H1 (cell line): ENCODE measurements at regions not wholly inside any gene's neighbourhood (a gene's known extent, or its start where the extent isn't known, plus 50 kb on each side); places are given as distances from the start of the nearest gene placed in this dataset.
A peak's percentile ranks its signal among the peaks of the same experiment; 100 is the strongest.

Experiments
- CTCF ChIA-PET: fragments of 300-600 bp; sonication (Branson Sonifier 250); formaldehyde crosslinking; loops from one replicate; lab custom pipeline; 2021; ENCODE audit not compliant: partially characterized antibody; lab: Charles Lee
- POLR2A ChIA-PET: fragments of 300-600 bp; sonication (Branson Sonifier 250); formaldehyde crosslinking; loops from one replicate; lab custom pipeline; 2021; ENCODE audit warnings: inconsistent platforms; ENCODE audit not compliant: partially characterized antibody; lab: Charles Lee
- DNase-seq, 2 experiments: peaks; one replicate each; pipeline versions ENCODE4 v3.0.0 to v3.0.0-alpha.2; 2010 to 2022; ENCODE audit warnings: low spot score in 2 of 2, low read depth in 1 of 2, mixed read lengths in 1 of 2
- FAIRE-seq: peaks from 2 replicates; lab custom pipeline; 2011; peaks lifted over from hg19 to GRCh38; lab: Jason Lieb, UNC
- H2AFZ ChIP-seq: 2 replicates; pipeline ENCODE4 v1.8.1; 2012; ENCODE audit warnings: low read length, inconsistent platforms
- H2AK5ac ChIP-seq: 2 replicates; pipeline ENCODE4 v1.6.1; 2013; ENCODE audit warnings: low read depth, low read length
- H2BK120ac ChIP-seq: replicated peaks from 2 replicates; pipeline ENCODE3; 2013; ENCODE audit warnings: low read depth, low read length, inconsistent platforms
- H2BK12ac ChIP-seq: 2 replicates; pipeline ENCODE4 v1.6.1; 2013; ENCODE audit warnings: low read depth, low read length
- H2BK15ac ChIP-seq: 2 replicates; pipeline ENCODE4 v1.6.1; 2013; ENCODE audit warnings: low read length
- H2BK20ac ChIP-seq: 2 replicates; pipeline ENCODE4 v1.6.1; 2013; ENCODE audit warnings: low read length
- H2BK5ac ChIP-seq: 2 replicates; pipeline ENCODE4 v1.6.1; 2013; ENCODE audit warnings: low read depth, low read length
- H3K14ac ChIP-seq: 2 replicates; pipeline ENCODE4 v1.6.1; 2013; ENCODE audit warnings: inconsistent platforms; ENCODE audit not compliant: insufficient read length
- H3K18ac ChIP-seq: 2 replicates; pipeline ENCODE4 v1.6.1; 2013; ENCODE audit warnings: low read length; ENCODE audit errors: extremely low read depth
- H3K23ac ChIP-seq: 2 replicates; pipeline ENCODE4 v1.6.1; 2013; ENCODE audit warnings: inconsistent platforms; ENCODE audit not compliant: insufficient read length
- H3K23me2 ChIP-seq: 2 replicates; pipeline ENCODE4 v1.6.1; 2013; ENCODE audit warnings: low read depth, low read length
- H3K27ac ChIP-seq: 2 replicates; pipeline ENCODE4 v1.6.1; 2011; ENCODE audit warnings: low read depth, low read length, inconsistent platforms
- H3K27me3 ChIP-seq, 4 experiments: replicated peaks in 1 of 4; 1 replicate in 1 of 4; 2 replicates in 3 of 4; pipeline versions ENCODE4 v1.6.1 to v1.8.1; 2011 to 2013; ENCODE audit warnings: low read length in 3 of 4, mild to moderate bottlenecking in 3 of 4, inconsistent platforms in 2 of 4, mixed read lengths in 2 of 4, moderate library complexity in 1 of 4; ENCODE audit not compliant: control insufficient read depth in 3 of 4, insufficient read depth in 3 of 4; ENCODE audit errors: extremely low read depth in 1 of 4
- H3K36me3 ChIP-seq, 4 experiments: 2 replicates each; pipeline versions ENCODE4 v1.6.1 to v1.8.1; 2011 to 2013; ENCODE audit warnings: mild to moderate bottlenecking in 4 of 4, low read length in 3 of 4, moderate library complexity in 2 of 4, control low read depth in 1 of 4, inconsistent platforms in 1 of 4; ENCODE audit not compliant: insufficient read depth in 4 of 4, control insufficient read depth in 2 of 4
- H3K4ac ChIP-seq: replicated peaks from 2 replicates; pipeline ENCODE3; 2013; ENCODE audit warnings: low read length, low read depth, mixed read lengths, inconsistent platforms; ENCODE audit not compliant: insufficient read length
- H3K4me1 ChIP-seq, 4 experiments: replicated peaks in 1 of 4; 1 replicate in 1 of 4; 2 replicates in 3 of 4; pipeline versions ENCODE4 v1.6.1 to v1.8.1; 2011 to 2013; ENCODE audit warnings: low read length in 3 of 4, inconsistent platforms in 2 of 4, mixed read lengths in 1 of 4; ENCODE audit not compliant: insufficient read depth in 4 of 4, control insufficient read depth in 3 of 4
- H3K4me2 ChIP-seq, 2 experiments: 2 replicates each; pipeline versions ENCODE4 v1.6.1 to v1.8.1; 2011 to 2013; ENCODE audit warnings: low read depth in 2 of 2, low read length in 2 of 2, control low read depth in 1 of 2, inconsistent platforms in 1 of 2, mild to moderate bottlenecking in 1 of 2; ENCODE audit not compliant: insufficient read depth in 1 of 2
- H3K4me3 ChIP-seq, 4 experiments: fragments of 200-600, 300-600 bp in 1 of 4; sonication (generic), shearing (Covaris generic), sonication (Bioruptor Twin) in 1 of 4; 2 replicates each; pipeline versions ENCODE4 v1.5.1 to v1.8.1; 2011 to 2016; ENCODE audit warnings: low read length in 4 of 4, low read depth in 3 of 4, control low read depth in 2 of 4, inconsistent platforms in 2 of 4, mild to moderate bottlenecking in 2 of 4, mixed read lengths in 1 of 4, moderate library complexity in 1 of 4; ENCODE audit not compliant: insufficient read depth in 2 of 4; ENCODE audit errors: extremely low read depth in 1 of 4
- H3K56ac ChIP-seq: replicated peaks from 2 replicates; pipeline ENCODE3; 2013; ENCODE audit warnings: low read depth, mild to moderate bottlenecking, mixed read lengths, low read length, inconsistent platforms; ENCODE audit not compliant: insufficient read length
- H3K79me1 ChIP-seq: 2 replicates; pipeline ENCODE4 v1.6.1; 2013; ENCODE audit warnings: low read depth, low read length, control low read depth
- H3K79me2 ChIP-seq, 2 experiments: 2 replicates each; pipeline versions ENCODE4 v1.6.1 to v1.8.1; 2012 to 2013; ENCODE audit warnings: low read length in 2 of 2, mild to moderate bottlenecking in 2 of 2, inconsistent platforms in 1 of 2; ENCODE audit not compliant: insufficient read depth in 2 of 2, control insufficient read depth in 1 of 2
- H3K9ac ChIP-seq, 4 experiments: replicated peaks in 1 of 4; 1 replicate in 1 of 4; 2 replicates in 3 of 4; pipeline versions ENCODE4 v1.6.1 to v1.8.1; 2011 to 2013; ENCODE audit warnings: low read depth in 3 of 4, low read length in 3 of 4, control low read depth in 2 of 4, mild to moderate bottlenecking in 2 of 4, moderate library complexity in 2 of 4, inconsistent platforms in 1 of 4; ENCODE audit errors: extremely low read depth in 1 of 4
- H3K9me3 ChIP-seq, 2 experiments: 2 replicates each; pipeline versions ENCODE4 v1.6.1 to v1.8.1; 2012 to 2013; ENCODE audit warnings: mild to moderate bottlenecking in 2 of 2, moderate library complexity in 2 of 2, control low read depth in 1 of 2, inconsistent platforms in 1 of 2, low read depth in 1 of 2, low read length in 1 of 2, mixed read lengths in 1 of 2; ENCODE audit not compliant: insufficient read depth in 2 of 2
- H4K20me1 ChIP-seq, 2 experiments: replicated peaks in 1 of 2; 2 replicates each; pipeline versions ENCODE3 to v1.8.1; 2011 to 2013; ENCODE audit warnings: inconsistent platforms in 2 of 2, low read length in 2 of 2, mild to moderate bottlenecking in 1 of 2; ENCODE audit not compliant: insufficient read depth in 2 of 2, control insufficient read depth in 1 of 2
- H4K5ac ChIP-seq: 2 replicates; pipeline ENCODE4 v1.6.1; 2013; ENCODE audit warnings: low read length, low read depth, mixed read lengths, inconsistent platforms; ENCODE audit not compliant: insufficient read length
- H4K8ac ChIP-seq: 2 replicates; pipeline ENCODE4 v1.8.0; 2013; ENCODE audit warnings: mild to moderate bottlenecking, moderate library complexity, low read length, inconsistent platforms; ENCODE audit not compliant: insufficient read depth; ENCODE audit errors: extremely low read depth
- H4K91ac ChIP-seq: replicated peaks from 2 replicates; pipeline ENCODE3; 2013; ENCODE audit warnings: low read length, mixed read lengths, inconsistent platforms; ENCODE audit not compliant: insufficient read length
- CEBPB ChIP-seq: IDR thresholded peaks from 2 replicates; pipeline ENCODE4 v1.6.1; 2012; ENCODE audit warnings: low read depth, low read length
- CHD1 ChIP-seq: IDR thresholded peaks from 2 replicates; pipeline ENCODE4 v1.6.1; 2012; ENCODE audit warnings: low read depth, low read length, improper control_type of control experiment
- CREB1 ChIP-seq: IDR thresholded peaks from 2 replicates; pipeline ENCODE4 v1.6.1; 2012; ENCODE audit warnings: inconsistent platforms
- EGR1 ChIP-seq: IDR thresholded peaks from 2 replicates; pipeline ENCODE4 v1.6.1; 2011; ENCODE audit warnings: low read depth, low read length, borderline replicate concordance
- EP300 ChIP-seq, 2 experiments: IDR thresholded peaks; 1 replicate in 1 of 2; 2 replicates in 1 of 2; pipeline ENCODE4 v1.6.1; 2011 to 2012; ENCODE audit warnings: low read depth in 2 of 2, low read length in 2 of 2, mild to moderate bottlenecking in 2 of 2, borderline replicate concordance in 1 of 2, inconsistent platforms in 1 of 2, moderate library complexity in 1 of 2
- EZH2 ChIP-seq: fragments of 200-600 bp; sonication (generic); IDR thresholded peaks from 2 replicates; pipeline ENCODE4 v1.7.1; 2012; ENCODE audit warnings: low read depth, mild to moderate bottlenecking, moderate library complexity, low read length, inconsistent platforms; ENCODE audit not compliant: severe bottlenecking
- GTF2F1 ChIP-seq: IDR thresholded peaks from 2 replicates; pipeline ENCODE4 v1.6.1; 2012; ENCODE audit warnings: low read depth, low read length, improper control_type of control experiment, borderline replicate concordance
- JUN ChIP-seq: IDR thresholded peaks from 2 replicates; pipeline ENCODE4 v1.6.1; 2011; ENCODE audit warnings: low read depth, mild to moderate bottlenecking, improper control_type of control experiment, low read length
- KDM5A ChIP-seq: fragments of 200-600 bp; IDR thresholded peaks from 2 replicates; pipeline ENCODE4 v1.7.1; 2012; ENCODE audit warnings: mild to moderate bottlenecking, low read length, inconsistent platforms, mixed read lengths
- MAFK ChIP-seq: IDR thresholded peaks from 2 replicates; pipeline ENCODE4 v1.6.1; 2012; ENCODE audit warnings: low read depth, mild to moderate bottlenecking, improper control_type of control experiment, low read length
- PHF8 ChIP-seq: fragments of 200-600 bp; sonication (generic); conservative IDR thresholded peaks from 2 replicates; pipeline ENCODE4 v1.7.1; 2012; ENCODE audit warnings: low read depth, mild to moderate bottlenecking, inconsistent platforms, low read length, moderate library complexity
- RBBP5 ChIP-seq: IDR thresholded peaks from 2 replicates; pipeline ENCODE4 v1.7.1; 2012; ENCODE audit warnings: low read depth, mild to moderate bottlenecking, inconsistent platforms, low read length, moderate library complexity, borderline replicate concordance
- RXRA ChIP-seq: IDR thresholded peaks from 2 replicates; pipeline ENCODE4 v1.6.1; 2011; ENCODE audit warnings: low read depth, mild to moderate bottlenecking, low read length, moderate library complexity; ENCODE audit not compliant: insufficient read depth
- SIX5 ChIP-seq: IDR thresholded peaks from 2 replicates; pipeline ENCODE4 v1.6.1; 2011; ENCODE audit warnings: mild to moderate bottlenecking, low read depth, low read length
- SP4 ChIP-seq: IDR thresholded peaks from 2 replicates; pipeline ENCODE4 v1.6.1; 2012; ENCODE audit warnings: low read length, inconsistent platforms
- TCF12 ChIP-seq: IDR thresholded peaks from 2 replicates; pipeline ENCODE4 v1.6.1; 2011; ENCODE audit warnings: low read depth, mild to moderate bottlenecking, low read length
- WGBS, 2 experiments: shearing (Covaris generic) in 1 of 2; methylation state at CpG; one replicate each; pipeline versions ENCODE4 v1.1.6 to v1.1.7; 2013 to 2015; ENCODE audit warnings: low lambda C conversion rate in 2 of 2, mixed read lengths in 2 of 2, inconsistent platforms in 1 of 2, low coverage in 1 of 2, missing lambda C conversion rate in 1 of 2; ENCODE audit not compliant: insufficient replicate concordance in 2 of 2, insufficient coverage in 1 of 2, insufficient read length in 1 of 2; ENCODE audit errors: extremely low coverage in 1 of 2, missing lambda C conversion rate in 1 of 2; 5-methylcytosine and 5-hydroxymethylcytosine counted together

DNA sequence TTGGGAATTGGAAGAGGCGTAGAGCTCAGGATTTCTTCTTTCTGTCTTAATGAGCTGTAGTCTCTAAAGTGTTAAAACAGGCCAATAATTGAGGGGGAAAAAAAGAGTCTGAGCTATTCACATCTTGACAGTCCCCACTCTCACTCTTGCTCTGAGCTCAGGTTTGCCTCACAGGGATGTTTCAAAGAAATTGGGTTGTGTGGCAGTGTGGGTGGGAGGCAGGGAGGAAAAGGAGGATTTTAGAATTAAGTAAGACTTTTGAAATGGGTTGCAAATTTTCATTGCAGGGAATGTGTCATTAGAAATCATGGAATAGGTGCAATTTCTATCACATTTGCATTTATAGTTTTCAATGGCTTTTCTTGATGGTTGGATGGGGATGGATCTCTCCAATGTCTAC is 338.8 kb upstream of the KIRREL3 start:
- Histone ChIP-seq H3K27ac (no peak overlapping the region), H4K5ac (no peak overlapping the region), H3K9me3 (no peaks in the 10 kb centered on the region), H3K23me2 (no peaks in the 10 kb centered on the region), H4K8ac (no peak overlapping the region), H3K18ac (no peak overlapping the region), H4K91ac (no peak overlapping the region), H2AFZ (no peak overlapping the region), H3K36me3 (no peaks in the 10 kb centered on the region), H3K4me1 (peaks cover 0 to 9% (median 4%) of the 10 kb centered on the region in 4 experiments; a peak in 2 of 7 replicates), H3K79me1 (no peaks in the 10 kb centered on the region), H3K23ac (no peak overlapping the region), H3K9ac (no peak overlapping the region), H3K14ac (no peak overlapping the region), H2AK5ac (no peak overlapping the region), H2BK5ac (no peak overlapping the region), H3K4ac (no peak overlapping the region), H3K79me2 (no peaks in the 10 kb centered on the region), H3K4me2 (peak overlapping the region in 1 of 2 experiments; percentile 60; a peak in 1 of 4 replicates), H3K56ac (no peak overlapping the region), H2BK15ac (no peak overlapping the region), H3K27me3 (peaks cover 0 to 1% (median 0%) of the 10 kb centered on the region in 4 experiments; a peak in 1 of 7 replicates), H2BK120ac (no peak overlapping the region), H2BK12ac (no peak overlapping the region), H2BK20ac (no peak overlapping the region), H4K20me1 (no peaks in the 10 kb centered on the region), H3K4me3 (no peak overlapping the region)
- ChIA-PET POLR2A (no interaction called here), CTCF (interaction anchor here (0.8 to 1.7 kb wide), 4 partner anchors 10 to 603 kb away, joined by 3 to 5 read pairs (median 4); no protein-coding TSS in a partner anchor)
- FAIRE-seq (no peak), DNase-seq (no peak)
- WGBS, 2 experiments = 70% methylated on average over 1 of the region's 1 CpG; no CpG with 5 or more reads in 1 of the 2 experiments
- TF ChIP-seq RXRA = no peak
- TF ChIP-seq JUN = no peak
- TF ChIP-seq EGR1 = no peak
- TF ChIP-seq PHF8 = no peak
- TF ChIP-seq KDM5A = no peak
- TF ChIP-seq EP300 (IDR thresholded peaks at IDR 0.05; ENCODE audit: borderline replicate concordance in 1 of 2, low read depth in 2 of 2, low read length in 2 of 2) = no peak
- TF ChIP-seq RBBP5 = no peak
- TF ChIP-seq SP4 = no peak
- TF ChIP-seq SIX5 = no peak
- no peak for TF ChIP-seq CREB1
- no peak for TF ChIP-seq GTF2F1
- TF ChIP-seq MAFK = no peak
- no peak for TF ChIP-seq TCF12
- no peak for TF ChIP-seq CEBPB
- TF ChIP-seq CHD1 = no peak
- no peak for TF ChIP-seq EZH2
